VCaP (cell line): ENCODE measurements at regions not wholly inside any gene's neighbourhood (a gene's known extent, or its start where the extent isn't known, plus 50 kb on each side); places are given as distances from the start of the nearest gene placed in this dataset.

Experiments
- H3K27ac ChIP-seq: fragments of 450-650 bp; 2 replicates; pipeline ENCODE4 v1.5.1; 2017
- CTCF ChIP-seq: fragments of 450-650 bp; conservative IDR thresholded peaks from 2 replicates; pipeline ENCODE4 v1.5.1; 2017; ENCODE audit warnings: mild to moderate bottlenecking, moderate library complexity

GRCh38 chr5:172581315-172581714 lies 59.7 kb upstream of the NEURL1B start:
- no peak for TF ChIP-seq CTCF
- H3K27ac ChIP-seq: no peak overlapping the region

GRCh38 chr5:172579403-172579990 lies 61.6 kb upstream of the NEURL1B start:
- no peak overlapping the region for H3K27ac ChIP-seq
- TF ChIP-seq CTCF: no peak

GRCh38 chr5:172577267-172577909 lies 63.7 kb upstream of the NEURL1B start:
- no peak for TF ChIP-seq CTCF
- H3K27ac ChIP-seq: no peak overlapping the region

GRCh38 chr5:172575816-172576545 lies 65.1 kb upstream of the NEURL1B start:
- TF ChIP-seq CTCF: no peak
- no peak overlapping the region for H3K27ac ChIP-seq

- TF ChIP-seq CTCF: no peak
- H3K27ac ChIP-seq: no peak overlapping the region
Measured at GRCh38 chr5:172575416-172575815, 65.6 kb upstream of the NEURL1B start.

- no peak for TF ChIP-seq CTCF
- no peak overlapping the region for H3K27ac ChIP-seq
Measured at GRCh38 chr5:172574871-172575223, 66.2 kb upstream of the NEURL1B start.

- no peak overlapping the region for H3K27ac ChIP-seq
- no peak for TF ChIP-seq CTCF
Measured at GRCh38 chr5:172573986-172574870, 66.8 kb upstream of the NEURL1B start.
